Erythroblast (primary cell): ENCODE measurements at regions not wholly inside any gene's neighbourhood (a gene's known extent, or its start where the extent isn't known, plus 50 kb on each side); places are given as distances from the start of the nearest gene placed in this dataset.

Source experiments
- GATA1 ChIP-seq: IDR thresholded peaks from 2 replicates; pipeline ENCODE4 v1.6.1; 2011; ENCODE audit warnings: low read depth, mild to moderate bottlenecking, control low read depth, low read length, moderate library complexity
- POLR2A ChIP-seq: IDR thresholded peaks from 2 replicates; pipeline ENCODE4 v1.6.1; 2011; ENCODE audit warnings: mild to moderate bottlenecking, low read length

- TF ChIP-seq POLR2A, result no peak
- TF ChIP-seq GATA1, result no peak
Observed at GRCh38 chr6:151698931-151699700, 108.4 kb upstream of the ESR1 start.
